ENCODE measurements at regions not wholly inside any gene's neighbourhood (a gene's known extent, or its start where the extent isn't known, plus 50 kb on each side); places are given as distances from the start of the nearest gene placed in this dataset.
A peak's percentile ranks its signal among the peaks of the same experiment; 100 is the strongest.

GRCh38 chr4:162347156-162347841 lies 183.5 kb upstream of the FSTL5 start:
- peak in 1 of 5 experiments; percentile 55 for DNase-seq

- no peak for DNase-seq
Measured at GRCh38 chr4:162343967-162344366, 180.2 kb upstream of the FSTL5 start.

GRCh38 chr4:162341533-162341932 lies 177.7 kb upstream of the FSTL5 start:
- DNase-seq, result no peak

GRCh38 chr4:162323919-162324318 lies 160.1 kb upstream of the FSTL5 start:
- DNase-seq, result no peak

GRCh38 chr4:162322054-162322453 lies 158.3 kb upstream of the FSTL5 start:
- DNase-seq, result no peak

- DNase-seq, result no peak
Measured at GRCh38 chr4:162285753-162286152, 122.0 kb upstream of the FSTL5 start.

- DNase-seq, result no peak
Measured at GRCh38 chr4:162282684-162283083, 118.9 kb upstream of the FSTL5 start.

- no peak for DNase-seq
Measured at GRCh38 chr4:162274354-162274753, 110.6 kb upstream of the FSTL5 start.

- DNase-seq, result no peak
Measured at GRCh38 chr4:162272215-162272614, 108.4 kb upstream of the FSTL5 start.

GRCh38 chr4:162268911-162269310 lies 105.1 kb upstream of the FSTL5 start:
- DNase-seq, result no peak

- no peak for DNase-seq
Measured at GRCh38 chr4:162265802-162266201, 102.0 kb upstream of the FSTL5 start.

GRCh38 chr4:162245051-162245450 lies 81.3 kb upstream of the FSTL5 start:
- DNase-seq, result no peak

GRCh38 chr4:162241857-162242256 lies 78.1 kb upstream of the FSTL5 start:
- DNase-seq, result no peak

- DNase-seq, result no peak
Measured at GRCh38 chr4:162239992-162240769, 76.4 kb upstream of the FSTL5 start.

- DNase-seq, result no peak
Measured at GRCh38 chr4:162237676-162238075, 73.9 kb upstream of the FSTL5 start.

- no peak for DNase-seq
Measured at GRCh38 chr4:162234595-162234994, 70.8 kb upstream of the FSTL5 start.

- DNase-seq, result no peak
Measured at GRCh38 chr4:162232349-162232748, 68.5 kb upstream of the FSTL5 start.

GRCh38 chr4:162229670-162230069 lies 65.9 kb upstream of the FSTL5 start:
- no peak for DNase-seq

- no peak for DNase-seq
Measured at GRCh38 chr4:162221148-162221547, 57.3 kb upstream of the FSTL5 start.
